MCF 10A (cell line): ENCODE measurements at regions not wholly inside any gene's neighbourhood (a gene's known extent, or its start where the extent isn't known, plus 50 kb on each side); places are given as distances from the start of the nearest gene placed in this dataset.

ENCODE experiments used
- BruUV-seq: library from RNA; stranded (reverse); fragments of 400-500 nt; replicated peaks from 2 replicates; lab custom pipeline; 2021; lab: Mats Ljungman, UMichigan
- CTCF ChIA-PET: fragments of 300-600 bp; sonication (Branson Sonifier 250); formaldehyde crosslinking; extraction: SDS; loops from one replicate; lab custom pipeline; 2021; ENCODE audit warnings: antibody characterized with exemption, inconsistent platforms; lab: Yijun Ruan, JAX
- POLR2A ChIA-PET: fragments of 300-600, 350-650 bp; sonication (Branson Sonifier 250); formaldehyde crosslinking; extraction: SDS; loops from one replicate; lab custom pipeline; 2020; ENCODE audit warnings: antibody characterized with exemption, inconsistent platforms; lab: Yijun Ruan, JAX
- DNase-seq: peaks from one replicate; pipeline ENCODE4 v3.0.0-alpha.2; 2018; ENCODE audit not compliant: unreplicated experiment
- H3K27ac Mint-ChIP-seq: one replicate; pipeline ENCODE4 v1.8.0; 2022; ENCODE audit warnings: mild to moderate bottlenecking, low read depth, mixed read lengths; ENCODE audit not compliant: unreplicated experiment
- H3K27me3 Mint-ChIP-seq: one replicate; pipeline ENCODE4 v1.8.0; 2022; ENCODE audit warnings: mixed read lengths; ENCODE audit not compliant: insufficient read depth, unreplicated experiment
- H3K36me3 Mint-ChIP-seq: one replicate; pipeline ENCODE4 v1.8.0; 2022; ENCODE audit warnings: mild to moderate bottlenecking, moderate library complexity, mixed read lengths; ENCODE audit not compliant: insufficient read depth, unreplicated experiment
- H3K4me1 Mint-ChIP-seq: one replicate; pipeline ENCODE4 v1.8.0; 2022; ENCODE audit warnings: mixed read lengths; ENCODE audit not compliant: insufficient read depth, unreplicated experiment
- H3K4me3 Mint-ChIP-seq: one replicate; pipeline ENCODE4 v1.8.0; 2022; ENCODE audit warnings: mild to moderate bottlenecking, moderate library complexity, mixed read lengths; ENCODE audit not compliant: unreplicated experiment
- H3K9me3 Mint-ChIP-seq: one replicate; pipeline ENCODE4 v1.8.0; 2022; ENCODE audit warnings: mixed read lengths; ENCODE audit not compliant: unreplicated experiment
- CTCF ChIP-seq: fragments of 200-600 bp; IDR thresholded peaks from one replicate; pipeline ENCODE4 v1.8.0; 2022; ENCODE audit warnings: antibody characterized with exemption, mild to moderate bottlenecking; ENCODE audit not compliant: unreplicated experiment
- intact Hi-C: fragments of 100-400 bp; cut with micrococcal nuclease; formaldehyde crosslinking; loops from 2 replicates; pipeline ENCODE4 v1.14.1; 2022

- H3K4me1 Mint-ChIP-seq: no peaks in the 10 kb centered on the region
- no peaks in the 10 kb centered on the region for H3K27me3 Mint-ChIP-seq
- ChIA-PET POLR2A (interaction anchor here (0.7 kb wide), 1 partner anchor 250 kb away, joined by 3 read pairs; no protein-coding TSS in a partner anchor), CTCF (interaction anchor here (0.6 kb wide), 1 partner anchor 14 kb away, joined by 3 read pairs; no protein-coding TSS in a partner anchor)
- no peak overlapping the region for H3K4me3 Mint-ChIP-seq
- intact Hi-C loops: no loop called here
- H3K9me3 Mint-ChIP-seq: no peaks in the 10 kb centered on the region
- no TSS peak for BruUV-seq
- no peak overlapping the region for H3K27ac Mint-ChIP-seq
- DNase-seq: no peak
- no peaks in the 10 kb centered on the region for H3K36me3 Mint-ChIP-seq
- no peak for TF ChIP-seq CTCF
Measured at GRCh38 chr9:1300941-1301340, 250.8 kb downstream of the DMRT2 start.

- Mint-ChIP-seq H3K36me3 (no peaks in the 10 kb centered on the region), H3K27ac (no peak overlapping the region), H3K9me3 (no peaks in the 10 kb centered on the region), H3K27me3 (no peaks in the 10 kb centered on the region), H3K4me3 (no peak overlapping the region), H3K4me1 (no peaks in the 10 kb centered on the region)
- TF ChIP-seq CTCF: no peak
- peak; percentile 33 for DNase-seq
- no TSS peak for BruUV-seq
- POLR2A ChIA-PET: interaction anchor here (0.6 to 1.0 kb wide), 2 partner anchors 11 to 403 kb away, joined by 3 to 4 read pairs; no protein-coding TSS in a partner anchor
- intact Hi-C loops: no loop called here
- CTCF ChIA-PET: interaction anchor here (0.5 kb wide), 1 partner anchor 107 kb away, joined by 4 read pairs; no protein-coding TSS in a partner anchor
Measured at GRCh38 chr9:1303932-1304331, 253.8 kb downstream of the DMRT2 start.

GRCh38 chr9:1311462-1312042 is 261.4 kb downstream of the DMRT2 start:
- ChIA-PET CTCF (interaction anchor here (0.6 kb wide), 2 partner anchors 89 to 124 kb away, joined by 3 read pairs; no protein-coding TSS in a partner anchor), POLR2A (no interaction called here)
- Mint-ChIP-seq H3K9me3 (peaks cover 6% of the 10 kb centered on the region), H3K4me1 (no peaks in the 10 kb centered on the region), H3K27ac (no peak overlapping the region), H3K4me3 (no peak overlapping the region), H3K36me3 (no peaks in the 10 kb centered on the region), H3K27me3 (no peaks in the 10 kb centered on the region)
- TF ChIP-seq CTCF: no peak
- BruUV-seq: no TSS peak
- DNase-seq: no peak
- intact Hi-C loops: no loop called here

GRCh38 chr9:1319436-1319835 is 269.3 kb downstream of the DMRT2 start:
- Mint-ChIP-seq H3K27me3 (peaks cover 11% of the 10 kb centered on the region), H3K9me3 (peaks cover 7% of the 10 kb centered on the region), H3K4me1 (no peaks in the 10 kb centered on the region), H3K4me3 (no peak overlapping the region), H3K36me3 (no peaks in the 10 kb centered on the region), H3K27ac (no peak overlapping the region)
- BruUV-seq: no TSS peak
- no peak for DNase-seq
- TF ChIP-seq CTCF: no peak
- intact Hi-C loops: no loop called here
- POLR2A ChIA-PET: no interaction called here
- CTCF ChIA-PET: no interaction called here
